Gastroesophageal sphincter (tissue), 3 donors: ENCODE measurements at regions not wholly inside any gene's neighbourhood (a gene's known extent, or its start where the extent isn't known, plus 50 kb on each side); places are given as distances from the start of the nearest gene placed in this dataset.
"Not testable (repeated sequence)": the region's sequence is repeated elsewhere in the genome, so short reads cannot be mapped to it uniquely, and the experiment has no call there.

ENCODE experiments used
- EP300 ChIP-seq: sonication (generic); formaldehyde crosslinking; IDR thresholded peaks from one replicate; pipeline ENCODE4 v1.6.1; 2017; ENCODE audit warnings: antibody characterized with exemption, mild to moderate bottlenecking
- POLR2A ChIP-seq, 2 donors: fragments of 450-650 bp; IDR thresholded peaks; one replicate each; pipeline ENCODE4 v1.6.1; 2017; ENCODE audit warnings: antibody characterized with exemption in 2 of 2, mild to moderate bottlenecking in 2 of 2, moderate library complexity in 1 of 2
- POLR2AphosphoS5 ChIP-seq: sonication (generic); formaldehyde crosslinking; IDR thresholded peaks from one replicate; pipeline ENCODE4 v1.6.1; 2017; ENCODE audit warnings: antibody characterized with exemption
- TF ChIP-seq, protein P1 (sequence below), 4 experiments: fragments of 200-600 bp in 2 of 4; fragments of 450-650 bp in 2 of 4; sonication (generic) in 1 of 4; IDR thresholded peaks; one replicate each; pipeline ENCODE4 v1.5.1; 2017 to 2019; ENCODE audit warnings: antibody characterized with exemption in 4 of 4, mild to moderate bottlenecking in 2 of 4, moderate library complexity in 2 of 4

DNA sequence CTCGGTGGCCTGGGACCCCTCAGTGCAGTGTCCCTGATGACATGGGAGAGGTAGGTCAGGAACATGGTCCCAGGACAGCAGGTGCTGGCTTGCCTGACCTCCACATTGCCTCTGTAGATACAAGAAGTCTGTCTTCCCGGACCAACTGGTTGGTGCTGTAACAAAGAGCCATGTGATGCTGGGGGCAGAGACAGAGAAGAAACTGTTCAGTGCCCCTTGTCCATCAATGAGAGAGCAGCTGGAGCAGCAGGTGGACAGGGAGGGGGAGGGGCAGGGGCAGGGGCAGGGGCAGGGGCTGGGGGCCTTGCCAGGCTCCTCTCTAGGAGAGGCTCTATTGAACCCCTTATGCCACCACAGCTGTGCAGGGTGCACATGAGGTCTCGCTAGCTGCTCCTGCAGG is 191.8 kb downstream of the KLRB1 start:
- not testable (repeated sequence) for TF ChIP-seq POLR2AphosphoS5; POLR2A (IDR thresholded peaks at IDR 0.05); EP300
- TF ChIP-seq, protein P1, sequence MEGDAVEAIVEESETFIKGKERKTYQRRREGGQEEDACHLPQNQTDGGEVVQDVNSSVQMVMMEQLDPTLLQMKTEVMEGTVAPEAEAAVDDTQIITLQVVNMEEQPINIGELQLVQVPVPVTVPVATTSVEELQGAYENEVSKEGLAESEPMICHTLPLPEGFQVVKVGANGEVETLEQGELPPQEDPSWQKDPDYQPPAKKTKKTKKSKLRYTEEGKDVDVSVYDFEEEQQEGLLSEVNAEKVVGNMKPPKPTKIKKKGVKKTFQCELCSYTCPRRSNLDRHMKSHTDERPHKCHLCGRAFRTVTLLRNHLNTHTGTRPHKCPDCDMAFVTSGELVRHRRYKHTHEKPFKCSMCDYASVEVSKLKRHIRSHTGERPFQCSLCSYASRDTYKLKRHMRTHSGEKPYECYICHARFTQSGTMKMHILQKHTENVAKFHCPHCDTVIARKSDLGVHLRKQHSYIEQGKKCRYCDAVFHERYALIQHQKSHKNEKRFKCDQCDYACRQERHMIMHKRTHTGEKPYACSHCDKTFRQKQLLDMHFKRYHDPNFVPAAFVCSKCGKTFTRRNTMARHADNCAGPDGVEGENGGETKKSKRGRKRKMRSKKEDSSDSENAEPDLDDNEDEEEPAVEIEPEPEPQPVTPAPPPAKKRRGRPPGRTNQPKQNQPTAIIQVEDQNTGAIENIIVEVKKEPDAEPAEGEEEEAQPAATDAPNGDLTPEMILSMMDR (IDR thresholded peaks at IDR 0.05): not testable (repeated sequence)
